NCI-H146 treated with DMSO at 0.1 percent for 48 hours (cell line): ENCODE measurements at regions not wholly inside any gene's neighbourhood (a gene's known extent, or its start where the extent isn't known, plus 50 kb on each side); places are given as distances from the start of the nearest gene placed in this dataset.
"Not testable (repeated sequence)": the region's sequence is repeated elsewhere in the genome, so short reads cannot be mapped to it uniquely, and the experiment has no call there.

ENCODE experiments used
- DNase-seq: peaks from one replicate; lab custom pipeline; 2025; ENCODE audit not compliant: unreplicated experiment; lab: John Stamatoyannopoulos, UW

- peak; percentile 45 for DNase-seq
Measured at GRCh38 chr18:34280000-34280399, 55.3 kb upstream of the NOL4 start.

- peak; percentile 69 for DNase-seq
Measured at GRCh38 chr18:34280653-34281052, 55.9 kb upstream of the NOL4 start.

- no peak for DNase-seq
Measured at GRCh38 chr18:34281290-34281689, 56.6 kb upstream of the NOL4 start.

GRCh38 chr18:34281722-34282121, 57.0 kb upstream of the NOL4 start:
- DNase-seq, result no peak

- no peak for DNase-seq
Measured at GRCh38 chr18:34283506-34283905, 58.8 kb upstream of the NOL4 start.

- DNase-seq, result no peak
Measured at GRCh38 chr18:34287825-34288224, 63.1 kb upstream of the NOL4 start.

- DNase-seq, result no peak
Measured at GRCh38 chr18:34292594-34292993, 67.9 kb upstream of the NOL4 start.

- DNase-seq, result no peak
Measured at GRCh38 chr18:34297287-34297686, 72.6 kb upstream of the NOL4 start.

- DNase-seq, result no peak
Measured at GRCh38 chr18:34299828-34300227, 75.1 kb upstream of the NOL4 start.

- DNase-seq, result no peak
Measured at GRCh38 chr18:34311468-34311867, 86.8 kb upstream of the NOL4 start.

GRCh38 chr18:34314847-34315246, 90.1 kb upstream of the NOL4 start:
- DNase-seq, result no peak

GRCh38 chr18:34315591-34316352, 91.1 kb upstream of the NOL4 start:
- no peak for DNase-seq

- DNase-seq, result no peak
Measured at GRCh38 chr18:34320267-34320666, 95.6 kb upstream of the NOL4 start.

- DNase-seq, result no peak
Measured at GRCh38 chr18:34321066-34321465, 96.4 kb upstream of the NOL4 start.

GRCh38 chr18:34322365-34323289, 97.9 kb upstream of the NOL4 start:
- DNase-seq, result peak; percentile 63

- no peak for DNase-seq
Measured at GRCh38 chr18:34329840-34330239, 105.1 kb upstream of the NOL4 start.

- no peak for DNase-seq
Measured at GRCh38 chr18:34330308-34330707, 105.6 kb upstream of the NOL4 start.

- not testable (repeated sequence) for DNase-seq
Measured at GRCh38 chr18:34330907-34331306, 106.2 kb upstream of the NOL4 start.

- not testable (repeated sequence) for DNase-seq
Measured at GRCh38 chr18:34331343-34331742, 106.6 kb upstream of the NOL4 start.

- DNase-seq, result peak; percentile 27
Measured at GRCh38 chr18:34339155-34339554, 114.4 kb upstream of the NOL4 start.

GRCh38 chr18:34342960-34343359, 118.2 kb upstream of the NOL4 start:
- no peak for DNase-seq

GRCh38 chr18:34345738-34346137, 121.0 kb upstream of the NOL4 start:
- no peak for DNase-seq
